AG04450 (cell line): ENCODE measurements at regions not wholly inside any gene's neighbourhood (a gene's known extent, or its start where the extent isn't known, plus 50 kb on each side); places are given as distances from the start of the nearest gene placed in this dataset.
"Not testable (repeated sequence)": the region's sequence is repeated elsewhere in the genome, so short reads cannot be mapped to it uniquely, and the experiment has no call there.

Experiments used
- CTCF ChIA-PET: fragments of 300-600, 350-600 bp; formaldehyde crosslinking; extraction: SDS; loops from one replicate; lab custom pipeline; 2022; ENCODE audit warnings: antibody characterized with exemption, inconsistent platforms; lab: Charles Lee
- POLR2A ChIA-PET: fragments of 350-600 bp; formaldehyde crosslinking; extraction: SDS; loops from one replicate; lab custom pipeline; 2021; ENCODE audit warnings: antibody characterized with exemption, inconsistent platforms; lab: Yijun Ruan, JAX
- DNase-seq: peaks from one replicate; pipeline ENCODE4 v3.0.0-alpha.2; 2011; ENCODE audit warnings: low read depth, low spot score
- H3K27ac ChIP-seq: one replicate; pipeline ENCODE4 v1.5.1; 2012; ENCODE audit warnings: low read depth, low read length, control low read depth
- H3K27me3 ChIP-seq: one replicate; pipeline ENCODE4 v1.6.0; 2012; ENCODE audit warnings: low read length; ENCODE audit not compliant: control insufficient read depth, insufficient read depth
- H3K4me3 ChIP-seq: 2 replicates; pipeline ENCODE4 v1.5.1; 2011; ENCODE audit warnings: mild to moderate bottlenecking, low read depth, low read length, control low read depth
- H3K9me3 ChIP-seq: 2 replicates; pipeline ENCODE4 v1.5.1; 2012; ENCODE audit warnings: low read length; ENCODE audit not compliant: control insufficient read depth, insufficient read depth

GRCh38 chr16:21422824-21423223, 144.7 kb upstream of the CRYM start:
- H3K27me3 ChIP-seq, DNase-seq, POLR2A ChIA-PET, H3K4me3 ChIP-seq, H3K9me3 ChIP-seq, H3K27ac ChIP-seq, CTCF ChIA-PET: not testable (repeated sequence)

GRCh38 chr16:21404699-21405098, 126.6 kb upstream of the CRYM start:
- POLR2A ChIA-PET, H3K27ac ChIP-seq, H3K27me3 ChIP-seq, H3K4me3 ChIP-seq, H3K9me3 ChIP-seq, CTCF ChIA-PET, DNase-seq: not testable (repeated sequence)

GRCh38 chr16:21397866-21398265, 119.8 kb upstream of the CRYM start:
- H3K27ac ChIP-seq, POLR2A ChIA-PET, H3K9me3 ChIP-seq, H3K4me3 ChIP-seq, H3K27me3 ChIP-seq, DNase-seq, CTCF ChIA-PET: not testable (repeated sequence)

GRCh38 chr16:21396545-21396944, 118.5 kb upstream of the CRYM start:
- H3K27me3 ChIP-seq, H3K9me3 ChIP-seq, H3K27ac ChIP-seq, DNase-seq, H3K4me3 ChIP-seq, CTCF ChIA-PET, POLR2A ChIA-PET: not testable (repeated sequence)

GRCh38 chr16:21390634-21391033, 112.5 kb upstream of the CRYM start:
- CTCF ChIA-PET, DNase-seq, POLR2A ChIA-PET, H3K27me3 ChIP-seq, H3K27ac ChIP-seq, H3K4me3 ChIP-seq, H3K9me3 ChIP-seq: not testable (repeated sequence)

- CTCF ChIA-PET, H3K4me3 ChIP-seq, H3K27me3 ChIP-seq, POLR2A ChIA-PET, H3K27ac ChIP-seq, DNase-seq, H3K9me3 ChIP-seq: not testable (repeated sequence)
Measured at GRCh38 chr16:21389860-21390259, 111.8 kb upstream of the CRYM start.

GRCh38 chr16:21387757-21388156, 109.7 kb upstream of the CRYM start:
- H3K27me3 ChIP-seq, DNase-seq, H3K9me3 ChIP-seq, CTCF ChIA-PET, H3K4me3 ChIP-seq, H3K27ac ChIP-seq, POLR2A ChIA-PET: not testable (repeated sequence)

- H3K27ac ChIP-seq, POLR2A ChIA-PET, DNase-seq, H3K27me3 ChIP-seq, H3K9me3 ChIP-seq, H3K4me3 ChIP-seq, CTCF ChIA-PET: not testable (repeated sequence)
Measured at GRCh38 chr16:21386201-21386915, 108.3 kb upstream of the CRYM start.

GRCh38 chr16:21383682-21384081, 105.6 kb upstream of the CRYM start:
- POLR2A ChIA-PET, DNase-seq, H3K27ac ChIP-seq, H3K27me3 ChIP-seq, H3K4me3 ChIP-seq, H3K9me3 ChIP-seq, CTCF ChIA-PET: not testable (repeated sequence)

- H3K27me3 ChIP-seq, DNase-seq, H3K9me3 ChIP-seq, H3K4me3 ChIP-seq, H3K27ac ChIP-seq, CTCF ChIA-PET, POLR2A ChIA-PET: not testable (repeated sequence)
Measured at GRCh38 chr16:21379645-21380044, 101.6 kb upstream of the CRYM start.

- CTCF ChIA-PET, DNase-seq, H3K27ac ChIP-seq, H3K27me3 ChIP-seq, H3K9me3 ChIP-seq, H3K4me3 ChIP-seq, POLR2A ChIA-PET: not testable (repeated sequence)
Measured at GRCh38 chr16:21376196-21376899, 98.3 kb upstream of the CRYM start.

- POLR2A ChIA-PET, H3K27me3 ChIP-seq, H3K27ac ChIP-seq, CTCF ChIA-PET, H3K4me3 ChIP-seq, H3K9me3 ChIP-seq, DNase-seq: not testable (repeated sequence)
Measured at GRCh38 chr16:21375334-21375733, 97.2 kb upstream of the CRYM start.
